ENCODE measurements at regions not wholly inside any gene's neighbourhood (a gene's known extent, or its start where the extent isn't known, plus 50 kb on each side); places are given as distances from the start of the nearest gene placed in this dataset.

DNA sequence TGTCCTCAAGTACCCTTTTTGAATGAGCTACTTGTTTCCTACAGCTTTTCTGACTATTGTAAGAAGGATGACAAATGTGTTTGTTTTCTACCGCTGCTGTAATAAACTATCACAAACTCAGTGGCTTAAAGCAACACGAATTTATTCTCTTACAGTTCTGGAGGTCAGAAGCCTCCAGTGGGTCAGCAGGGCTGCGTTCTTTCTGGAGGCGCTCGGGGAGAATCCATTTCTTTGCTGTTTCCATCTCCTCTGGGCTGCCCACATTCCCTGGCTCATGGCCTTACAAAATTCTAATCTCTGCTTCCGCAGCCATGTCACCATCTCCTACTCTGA is 128.5 kb downstream of the SPP2 start:
- TF ChIP-seq, protein P1, sequence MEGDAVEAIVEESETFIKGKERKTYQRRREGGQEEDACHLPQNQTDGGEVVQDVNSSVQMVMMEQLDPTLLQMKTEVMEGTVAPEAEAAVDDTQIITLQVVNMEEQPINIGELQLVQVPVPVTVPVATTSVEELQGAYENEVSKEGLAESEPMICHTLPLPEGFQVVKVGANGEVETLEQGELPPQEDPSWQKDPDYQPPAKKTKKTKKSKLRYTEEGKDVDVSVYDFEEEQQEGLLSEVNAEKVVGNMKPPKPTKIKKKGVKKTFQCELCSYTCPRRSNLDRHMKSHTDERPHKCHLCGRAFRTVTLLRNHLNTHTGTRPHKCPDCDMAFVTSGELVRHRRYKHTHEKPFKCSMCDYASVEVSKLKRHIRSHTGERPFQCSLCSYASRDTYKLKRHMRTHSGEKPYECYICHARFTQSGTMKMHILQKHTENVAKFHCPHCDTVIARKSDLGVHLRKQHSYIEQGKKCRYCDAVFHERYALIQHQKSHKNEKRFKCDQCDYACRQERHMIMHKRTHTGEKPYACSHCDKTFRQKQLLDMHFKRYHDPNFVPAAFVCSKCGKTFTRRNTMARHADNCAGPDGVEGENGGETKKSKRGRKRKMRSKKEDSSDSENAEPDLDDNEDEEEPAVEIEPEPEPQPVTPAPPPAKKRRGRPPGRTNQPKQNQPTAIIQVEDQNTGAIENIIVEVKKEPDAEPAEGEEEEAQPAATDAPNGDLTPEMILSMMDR (IDR thresholded peaks at IDR 0.05; ENCODE audit: low read depth, low read length) = no peak
- H3K4me3 ChIP-seq (replicated peaks in 1 of 2; ENCODE audit: low read depth in 2 of 2, low read length in 2 of 2) = no peak overlapping the region
- DNase-seq (ENCODE audit: low read depth in 2 of 2) = no peak

DNA sequence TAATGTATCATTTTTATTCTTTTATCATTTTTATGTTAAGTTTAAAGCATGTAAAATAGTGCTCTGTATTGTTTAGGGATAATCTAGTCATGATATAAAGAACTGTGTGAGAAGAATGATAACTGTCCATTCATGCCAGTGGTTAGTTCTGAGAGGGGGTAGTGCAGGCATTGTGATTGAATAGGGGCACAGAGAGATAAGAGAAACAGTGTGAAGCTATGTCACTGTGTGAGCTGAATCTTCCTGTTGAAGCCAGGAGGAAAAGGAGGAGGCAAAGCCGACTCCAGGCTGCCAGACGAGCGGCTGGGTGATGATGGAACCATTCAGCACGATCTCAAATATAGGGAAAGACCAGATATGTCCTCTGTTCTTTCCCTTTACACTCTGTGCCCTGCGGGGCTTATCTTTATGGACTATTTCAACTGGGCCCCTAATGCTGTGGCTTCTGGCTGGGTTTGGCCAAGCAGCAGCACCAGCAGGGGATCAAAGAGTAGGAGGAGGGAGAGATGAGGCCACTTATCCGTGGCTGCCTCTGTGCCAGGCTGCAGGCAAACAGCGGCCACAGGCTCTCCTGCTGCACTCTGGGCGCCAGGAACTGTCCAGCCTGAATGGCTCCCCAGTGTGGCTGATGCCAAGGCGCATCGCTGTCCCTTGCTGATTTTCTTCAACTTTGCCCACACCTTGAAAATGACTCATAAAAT is 128.0 kb downstream of the SPP2 start:
- no peak overlapping the region for H3K4me3 ChIP-seq (replicated peaks in 1 of 2; ENCODE audit: low read depth in 2 of 2, low read length in 2 of 2)
- DNase-seq (ENCODE audit: low read depth in 2 of 2) = peak; percentile 42 to 52
- TF ChIP-seq, protein P1 (IDR thresholded peaks at IDR 0.05; ENCODE audit: low read depth, low read length) = no peak

DNA sequence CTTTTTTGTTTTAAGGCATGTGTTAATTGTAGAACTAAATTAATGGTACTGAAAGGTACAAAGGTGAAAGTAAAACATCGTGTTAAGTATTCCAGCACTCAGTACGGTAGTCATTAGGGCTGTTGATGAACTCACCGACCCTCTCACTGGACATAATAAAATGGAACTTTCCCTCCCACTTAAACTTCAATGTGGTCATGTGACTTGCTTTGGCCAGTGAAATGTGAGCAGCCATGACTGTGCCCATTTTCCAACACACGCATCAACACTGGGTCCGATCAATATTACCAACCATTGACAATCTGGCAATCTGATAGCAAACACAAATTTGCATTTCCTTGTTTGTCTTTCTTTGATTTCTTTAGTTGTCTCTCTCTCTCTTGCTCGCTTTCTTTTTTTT is 125.1 kb downstream of the SPP2 start:
- no peak for DNase-seq (ENCODE audit: low read depth in 2 of 2)
- H3K4me3 ChIP-seq (replicated peaks in 1 of 2; ENCODE audit: low read depth in 2 of 2, low read length in 2 of 2) = no peak overlapping the region
- TF ChIP-seq, protein P1 (IDR thresholded peaks at IDR 0.05; ENCODE audit: low read depth, low read length) = no peak

GRCh38 chr2:234174742-234175141 is 124.2 kb downstream of the SPP2 start:
- no peak for DNase-seq (ENCODE audit: low read depth in 2 of 2)
- TF ChIP-seq, protein P1 (IDR thresholded peaks at IDR 0.05; ENCODE audit: low read depth, low read length) = no peak
- no peak overlapping the region for H3K4me3 ChIP-seq (replicated peaks in 1 of 2; ENCODE audit: low read depth in 2 of 2, low read length in 2 of 2)

DNA sequence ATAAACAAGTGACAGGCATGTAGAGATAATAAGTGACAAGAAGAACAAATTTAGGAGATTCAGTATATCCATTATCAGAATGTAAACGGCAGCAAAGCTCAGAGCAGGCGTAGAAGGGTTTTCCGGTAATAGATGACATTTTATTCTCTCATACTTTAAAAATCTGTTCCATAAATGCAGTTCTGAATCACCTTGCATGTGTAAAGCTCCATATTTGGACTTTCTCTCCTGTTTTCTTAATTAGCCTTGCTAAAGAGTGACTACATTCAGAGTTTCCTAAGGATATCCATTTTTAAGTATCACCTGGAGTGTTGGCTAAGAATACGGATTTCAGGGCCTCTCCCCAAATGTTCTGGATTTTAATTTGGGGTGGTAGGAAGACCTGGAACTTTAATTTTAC is 122.0 kb downstream of the SPP2 start:
- TF ChIP-seq, protein P1 (IDR thresholded peaks at IDR 0.05; ENCODE audit: low read depth, low read length) = no peak
- no peak overlapping the region for H3K4me3 ChIP-seq (replicated peaks in 1 of 2; ENCODE audit: low read depth in 2 of 2, low read length in 2 of 2)
- DNase-seq (ENCODE audit: low read depth in 2 of 2) = peak in 1 of 2 donors; percentile 17

DNA sequence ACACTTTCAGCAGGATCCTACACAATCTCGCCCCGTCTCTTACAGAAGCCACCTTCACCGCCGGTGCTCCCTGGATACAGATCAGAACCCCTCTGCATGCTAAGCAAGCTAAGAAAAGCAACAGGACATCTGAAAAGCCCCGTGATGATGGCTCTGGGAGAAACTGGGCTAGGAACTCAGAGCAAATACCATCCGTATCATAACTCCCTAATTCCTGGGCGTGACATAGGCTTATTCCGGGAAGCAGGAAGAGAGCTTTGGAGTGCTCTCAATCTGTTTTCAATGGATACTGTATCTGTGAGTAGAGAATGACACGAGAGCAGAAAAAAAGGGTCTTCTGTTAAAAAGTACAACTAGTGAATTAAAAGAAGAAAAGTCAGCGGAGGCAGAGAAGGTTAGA is 121.6 kb downstream of the SPP2 start:
- peak; percentile 8 to 55 for DNase-seq (ENCODE audit: low read depth in 2 of 2)
- TF ChIP-seq, protein P1 (IDR thresholded peaks at IDR 0.05; ENCODE audit: low read depth, low read length) = no peak
- no peak overlapping the region for H3K4me3 ChIP-seq (replicated peaks in 1 of 2; ENCODE audit: low read depth in 2 of 2, low read length in 2 of 2)

- H3K4me3 ChIP-seq (replicated peaks in 1 of 2; ENCODE audit: low read depth in 2 of 2, low read length in 2 of 2) = no peak overlapping the region
- DNase-seq (ENCODE audit: low read depth in 2 of 2) = no peak
- TF ChIP-seq, protein P1 (IDR thresholded peaks at IDR 0.05; ENCODE audit: low read depth, low read length) = no peak
Observed at GRCh38 chr2:234171666-234172065, 121.2 kb downstream of the SPP2 start.
